Liver (tissue), 8 donors: ENCODE measurements at regions not wholly inside any gene's neighbourhood (a gene's known extent, or its start where the extent isn't known, plus 50 kb on each side); places are given as distances from the start of the nearest gene placed in this dataset.

Experiments used
- DNase-seq: peaks from one replicate; pipeline ENCODE4 v3.0.0-alpha.2; 2017; ENCODE audit warnings: low spot score
- H3K27ac ChIP-seq, 2 donors: one replicate each; pipeline ENCODE4 v1.7.0; 2013; ENCODE audit warnings: inconsistent platforms in 2 of 2, low read length in 2 of 2, control low read depth in 1 of 2, low read depth in 1 of 2, mild to moderate bottlenecking in 1 of 2
- H3K27me3 ChIP-seq, 4 donors: one replicate each; pipeline versions ENCODE4 v1.6.1 to v1.7.0; 2013; ENCODE audit warnings: low read length in 3 of 4, inconsistent platforms in 1 of 4, mild to moderate bottlenecking in 1 of 4, moderate library complexity in 1 of 4; ENCODE audit not compliant: control insufficient read depth in 4 of 4, insufficient read depth in 4 of 4
- H3K36me3 ChIP-seq, 4 donors: one replicate each; pipeline versions ENCODE4 v1.6.1 to v1.7.0; 2013; ENCODE audit warnings: low read length in 3 of 4, mild to moderate bottlenecking in 3 of 4, low read depth in 1 of 4, moderate library complexity in 1 of 4; ENCODE audit not compliant: control insufficient read depth in 4 of 4, insufficient read depth in 3 of 4
- H3K4me1 ChIP-seq, 4 donors: one replicate each; pipeline versions ENCODE4 v1.6.1 to v1.7.0; 2013; ENCODE audit warnings: low read length in 3 of 4, mild to moderate bottlenecking in 3 of 4, moderate library complexity in 1 of 4; ENCODE audit not compliant: control insufficient read depth in 4 of 4, insufficient read depth in 4 of 4
- H3K4me3 ChIP-seq, 3 donors: one replicate each; pipeline versions ENCODE4 v1.6.1 to v1.7.0; 2013; ENCODE audit warnings: low read length in 3 of 3, control low read depth in 1 of 3, low read depth in 1 of 3, mild to moderate bottlenecking in 1 of 3
- H3K9ac ChIP-seq, 2 donors: one replicate each; pipeline ENCODE4 v1.7.0; 2013; ENCODE audit warnings: low read length in 2 of 2, mild to moderate bottlenecking in 2 of 2, moderate library complexity in 2 of 2, control low read depth in 1 of 2, low read depth in 1 of 2
- H3K9me3 ChIP-seq, 4 donors: one replicate each; pipeline versions ENCODE4 v1.6.1 to v1.7.0; 2013; ENCODE audit warnings: low read length in 3 of 4; ENCODE audit not compliant: control insufficient read depth in 4 of 4
- EGR1 ChIP-seq, 2 donors: IDR thresholded peaks; 2 replicates each; pipeline ENCODE4 v1.6.1; 2016 to 2018; ENCODE audit warnings: antibody characterized with exemption in 2 of 2, low read depth in 2 of 2
- GABPA ChIP-seq, 2 donors: IDR thresholded peaks in 1 of 2; conservative IDR thresholded peaks in 1 of 2; 2 replicates each; pipeline ENCODE4 v1.6.1; 2016; ENCODE audit warnings: antibody characterized with exemption in 2 of 2, mild to moderate bottlenecking in 1 of 2, moderate library complexity in 1 of 2
- HNF4G ChIP-seq: IDR thresholded peaks from 2 replicates; pipeline ENCODE4 v1.6.1; 2016; ENCODE audit warnings: antibody characterized with exemption
- JUND ChIP-seq, 2 donors: IDR thresholded peaks; 2 replicates each; pipeline ENCODE4 v1.6.1; 2016; ENCODE audit warnings: antibody characterized with exemption in 2 of 2
- NR2F2 ChIP-seq: IDR thresholded peaks from 2 replicates; pipeline ENCODE4 v1.6.1; 2016; ENCODE audit warnings: antibody characterized with exemption
- RAD21 ChIP-seq, 2 donors: IDR thresholded peaks; 2 replicates each; pipeline ENCODE4 v1.6.1; 2016; ENCODE audit warnings: antibody characterized with exemption in 2 of 2, mild to moderate bottlenecking in 2 of 2
- RXRA ChIP-seq, 2 donors: IDR thresholded peaks; 2 replicates each; pipeline ENCODE4 v1.6.1; 2017 to 2018; ENCODE audit warnings: antibody characterized with exemption in 2 of 2, mild to moderate bottlenecking in 1 of 2
- SP1 ChIP-seq: IDR thresholded peaks from 2 replicates; pipeline ENCODE4 v1.6.1; 2018; ENCODE audit warnings: antibody characterized with exemption, mild to moderate bottlenecking
- YY1 ChIP-seq: IDR thresholded peaks from 2 replicates; pipeline ENCODE4 v1.6.1; 2016; ENCODE audit warnings: antibody characterized with exemption, mild to moderate bottlenecking
- WGBS: extraction: QIAGEN DNeasy Blood & Tissue Kit; methylation state at CpG from one replicate; pipeline ENCODE4 v1.1.7; 2013; 5-methylcytosine and 5-hydroxymethylcytosine counted together
- TF ChIP-seq, protein P1 (sequence below): IDR thresholded peaks from 2 replicates; pipeline ENCODE4 v1.6.1; 2016; ENCODE audit warnings: antibody characterized with exemption, mild to moderate bottlenecking
- TF ChIP-seq, protein P2 (sequence below): fragments of 150-350 bp; IDR thresholded peaks from 2 replicates; pipeline ENCODE4 v1.5.1; 2017; ENCODE audit warnings: improper control_type of control experiment, low read depth, low read length; ENCODE audit not compliant: missing input control
- TF ChIP-seq, protein P3 (sequence below): IDR thresholded peaks from 2 replicates; pipeline ENCODE4 v1.6.1; 2016; ENCODE audit warnings: antibody characterized with exemption
- TF ChIP-seq, protein P4 (sequence below): IDR thresholded peaks from 2 replicates; pipeline ENCODE4 v1.6.1; 2016; ENCODE audit warnings: antibody characterized with exemption
- donor health status: healthy.
- donor health status: healthy.
- donor health status: healthy.
- donor health status: healthy.
- donor health status: healthy.

DNA sequence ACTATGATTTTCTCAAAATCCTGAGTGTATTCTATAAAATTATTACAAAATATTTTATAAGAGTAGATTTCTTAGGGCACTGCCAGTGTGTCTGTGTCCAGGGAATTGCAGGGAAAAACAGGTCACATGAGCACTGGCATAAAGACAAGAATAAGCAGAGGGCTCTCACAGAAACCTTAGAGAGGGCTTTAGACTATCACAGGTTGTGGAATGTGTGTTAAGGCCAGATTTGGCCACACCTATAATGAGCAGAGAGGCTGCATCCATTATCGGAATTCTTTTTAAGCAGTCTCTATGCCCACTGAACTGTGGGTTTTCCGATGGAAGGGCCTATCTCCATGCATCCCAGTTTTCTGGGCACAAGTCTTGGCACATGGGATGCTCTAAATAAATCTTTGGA, 90.2 kb downstream of the RTP4 start:
- Histone ChIP-seq H3K4me1 (no peaks in the 10 kb centered on the region), H3K27ac (no peak overlapping the region), H3K9me3 (no peaks in the 10 kb centered on the region), H3K36me3 (no peaks in the 10 kb centered on the region), H3K4me3 (no peak overlapping the region), H3K9ac (no peak overlapping the region), H3K27me3 (peaks cover 0 to 6% (median under 1%) of the 10 kb centered on the region in 4 donors)
- DNase-seq: no peak
- TF ChIP-seq, protein P1, sequence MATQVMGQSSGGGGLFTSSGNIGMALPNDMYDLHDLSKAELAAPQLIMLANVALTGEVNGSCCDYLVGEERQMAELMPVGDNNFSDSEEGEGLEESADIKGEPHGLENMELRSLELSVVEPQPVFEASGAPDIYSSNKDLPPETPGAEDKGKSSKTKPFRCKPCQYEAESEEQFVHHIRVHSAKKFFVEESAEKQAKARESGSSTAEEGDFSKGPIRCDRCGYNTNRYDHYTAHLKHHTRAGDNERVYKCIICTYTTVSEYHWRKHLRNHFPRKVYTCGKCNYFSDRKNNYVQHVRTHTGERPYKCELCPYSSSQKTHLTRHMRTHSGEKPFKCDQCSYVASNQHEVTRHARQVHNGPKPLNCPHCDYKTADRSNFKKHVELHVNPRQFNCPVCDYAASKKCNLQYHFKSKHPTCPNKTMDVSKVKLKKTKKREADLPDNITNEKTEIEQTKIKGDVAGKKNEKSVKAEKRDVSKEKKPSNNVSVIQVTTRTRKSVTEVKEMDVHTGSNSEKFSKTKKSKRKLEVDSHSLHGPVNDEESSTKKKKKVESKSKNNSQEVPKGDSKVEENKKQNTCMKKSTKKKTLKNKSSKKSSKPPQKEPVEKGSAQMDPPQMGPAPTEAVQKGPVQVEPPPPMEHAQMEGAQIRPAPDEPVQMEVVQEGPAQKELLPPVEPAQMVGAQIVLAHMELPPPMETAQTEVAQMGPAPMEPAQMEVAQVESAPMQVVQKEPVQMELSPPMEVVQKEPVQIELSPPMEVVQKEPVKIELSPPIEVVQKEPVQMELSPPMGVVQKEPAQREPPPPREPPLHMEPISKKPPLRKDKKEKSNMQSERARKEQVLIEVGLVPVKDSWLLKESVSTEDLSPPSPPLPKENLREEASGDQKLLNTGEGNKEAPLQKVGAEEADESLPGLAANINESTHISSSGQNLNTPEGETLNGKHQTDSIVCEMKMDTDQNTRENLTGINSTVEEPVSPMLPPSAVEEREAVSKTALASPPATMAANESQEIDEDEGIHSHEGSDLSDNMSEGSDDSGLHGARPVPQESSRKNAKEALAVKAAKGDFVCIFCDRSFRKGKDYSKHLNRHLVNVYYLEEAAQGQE: no peak
- TF ChIP-seq NR2F2 (no peak), YY1 (no peak), RXRA (IDR thresholded peaks at IDR 0.05) (no peak), GABPA (IDR thresholded peaks at IDR 0.05 in 1 of 2, conservative IDR thresholded peaks at IDR 0.05 in 1 of 2) (no peak), RAD21 (IDR thresholded peaks at IDR 0.05) (no peak), EGR1 (IDR thresholded peaks at IDR 0.05; ENCODE audit: low read depth in 2 of 2) (no peak)
- TF ChIP-seq, protein P2, sequence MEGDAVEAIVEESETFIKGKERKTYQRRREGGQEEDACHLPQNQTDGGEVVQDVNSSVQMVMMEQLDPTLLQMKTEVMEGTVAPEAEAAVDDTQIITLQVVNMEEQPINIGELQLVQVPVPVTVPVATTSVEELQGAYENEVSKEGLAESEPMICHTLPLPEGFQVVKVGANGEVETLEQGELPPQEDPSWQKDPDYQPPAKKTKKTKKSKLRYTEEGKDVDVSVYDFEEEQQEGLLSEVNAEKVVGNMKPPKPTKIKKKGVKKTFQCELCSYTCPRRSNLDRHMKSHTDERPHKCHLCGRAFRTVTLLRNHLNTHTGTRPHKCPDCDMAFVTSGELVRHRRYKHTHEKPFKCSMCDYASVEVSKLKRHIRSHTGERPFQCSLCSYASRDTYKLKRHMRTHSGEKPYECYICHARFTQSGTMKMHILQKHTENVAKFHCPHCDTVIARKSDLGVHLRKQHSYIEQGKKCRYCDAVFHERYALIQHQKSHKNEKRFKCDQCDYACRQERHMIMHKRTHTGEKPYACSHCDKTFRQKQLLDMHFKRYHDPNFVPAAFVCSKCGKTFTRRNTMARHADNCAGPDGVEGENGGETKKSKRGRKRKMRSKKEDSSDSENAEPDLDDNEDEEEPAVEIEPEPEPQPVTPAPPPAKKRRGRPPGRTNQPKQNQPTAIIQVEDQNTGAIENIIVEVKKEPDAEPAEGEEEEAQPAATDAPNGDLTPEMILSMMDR: no peak
- TF ChIP-seq, protein P3, sequence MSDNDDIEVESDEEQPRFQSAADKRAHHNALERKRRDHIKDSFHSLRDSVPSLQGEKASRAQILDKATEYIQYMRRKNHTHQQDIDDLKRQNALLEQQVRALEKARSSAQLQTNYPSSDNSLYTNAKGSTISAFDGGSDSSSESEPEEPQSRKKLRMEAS: no peak
- WGBS: 85% methylated on average over 2 of the region's 2 CpGs

DNA sequence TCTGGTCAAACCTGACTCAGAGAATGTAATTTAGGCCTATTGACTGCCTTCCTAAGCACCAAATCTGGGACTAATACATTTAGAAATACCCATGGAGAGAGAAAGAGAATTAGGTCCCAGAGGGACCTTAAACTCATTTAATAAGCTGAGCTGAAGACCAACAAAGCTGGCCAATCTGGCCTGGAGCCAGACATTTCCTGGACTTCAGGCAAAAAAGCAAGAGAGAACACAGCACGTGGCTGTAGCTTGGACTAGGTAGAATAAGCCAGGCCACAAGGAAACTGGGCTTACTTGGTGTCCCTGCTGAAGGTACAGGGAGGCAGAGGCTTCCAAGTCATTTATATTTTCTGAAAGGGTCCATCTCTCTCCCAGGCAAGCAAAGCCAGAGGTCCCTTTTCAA, 88.1 kb downstream of the RTP4 start:
- no peak for DNase-seq

More for the DNA sequence above, 88.1 kb downstream of the RTP4 start:
- Histone ChIP-seq H3K9ac (no peak overlapping the region), H3K27ac (no peak overlapping the region), H3K27me3 (no peaks in the 10 kb centered on the region), H3K4me3 (no peak overlapping the region), H3K36me3 (no peaks in the 10 kb centered on the region), H3K4me1 (no peaks in the 10 kb centered on the region), H3K9me3 (no peaks in the 10 kb centered on the region)
- TF ChIP-seq RAD21 (IDR thresholded peaks at IDR 0.05): no peak
- TF ChIP-seq NR2F2: no peak
- TF ChIP-seq HNF4G: no peak
- TF ChIP-seq, protein P1: no peak
- TF ChIP-seq, protein P4, sequence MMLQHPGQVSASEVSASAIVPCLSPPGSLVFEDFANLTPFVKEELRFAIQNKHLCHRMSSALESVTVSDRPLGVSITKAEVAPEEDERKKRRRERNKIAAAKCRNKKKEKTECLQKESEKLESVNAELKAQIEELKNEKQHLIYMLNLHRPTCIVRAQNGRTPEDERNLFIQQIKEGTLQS: no peak
- no peak for TF ChIP-seq GABPA (IDR thresholded peaks at IDR 0.05 in 1 of 2, conservative IDR thresholded peaks at IDR 0.05 in 1 of 2)
- TF ChIP-seq JUND (IDR thresholded peaks at IDR 0.05): no peak
- no peak for TF ChIP-seq SP1
- TF ChIP-seq, protein P2: no peak
- WGBS: 6% methylated on average over 1 of the region's 1 CpG
